Neuronal stem cell (in vitro differentiated cells): ENCODE measurements at regions not wholly inside any gene's neighbourhood (a gene's known extent, or its start where the extent isn't known, plus 50 kb on each side); places are given as distances from the start of the nearest gene placed in this dataset.

ENCODE experiments used
- DNase-seq: peaks from one replicate; pipeline ENCODE4 v3.0.0-alpha.2; 2013; ENCODE audit warnings: low spot score
- H2AFZ ChIP-seq: one replicate; pipeline ENCODE4 v1.6.1; 2013; ENCODE audit warnings: mild to moderate bottlenecking, low read length, inconsistent platforms
- H2AK5ac ChIP-seq: 2 replicates; pipeline ENCODE4 v1.6.1; 2013; ENCODE audit warnings: low read depth, mild to moderate bottlenecking, inconsistent platforms, low read length, moderate library complexity, mixed read lengths
- H2BK120ac ChIP-seq: 2 replicates; pipeline ENCODE4 v1.6.1; 2013; ENCODE audit warnings: low read depth, mild to moderate bottlenecking, inconsistent platforms, low read length, moderate library complexity, mixed read lengths
- H2BK12ac ChIP-seq: one replicate; pipeline ENCODE4 v1.6.1; 2013; ENCODE audit warnings: low read length, inconsistent platforms
- H2BK15ac ChIP-seq: 2 replicates; pipeline ENCODE4 v1.6.1; 2013; ENCODE audit warnings: mild to moderate bottlenecking, low read length, inconsistent platforms, mixed read lengths
- H2BK5ac ChIP-seq: one replicate; pipeline ENCODE4 v1.6.1; 2013; ENCODE audit warnings: inconsistent platforms, mild to moderate bottlenecking, low read length, moderate library complexity
- H3K14ac ChIP-seq: one replicate; pipeline ENCODE4 v1.6.1; 2013; ENCODE audit warnings: low read length, inconsistent platforms
- H3K18ac ChIP-seq: 2 replicates; pipeline ENCODE4 v1.6.1; 2013; ENCODE audit warnings: low read length, inconsistent platforms
- H3K23ac ChIP-seq: 2 replicates; pipeline ENCODE4 v1.6.1; 2013; ENCODE audit warnings: low read depth, mild to moderate bottlenecking, mixed read lengths, low read length, inconsistent platforms; ENCODE audit not compliant: poor library complexity
- H3K27ac ChIP-seq: replicated peaks from 3 replicates; pipeline ENCODE4 v1.5.1; 2013; ENCODE audit warnings: low read length, inconsistent platforms
- H3K27me3 ChIP-seq, 3 experiments: 2 replicates each; pipeline ENCODE4 v1.6.1; 2013; ENCODE audit warnings: low read length in 3 of 3, mild to moderate bottlenecking in 2 of 3, inconsistent platforms in 1 of 3, low read depth in 1 of 3, mixed read lengths in 1 of 3, moderate library complexity in 1 of 3; ENCODE audit not compliant: control insufficient read depth in 3 of 3, insufficient read depth in 3 of 3
- H3K36me3 ChIP-seq, 2 donors: replicated peaks in 1 of 2; 2 replicates each; pipeline ENCODE4 v1.6.1; 2013; ENCODE audit warnings: low read length in 2 of 2; ENCODE audit not compliant: control insufficient read depth in 2 of 2, insufficient read depth in 2 of 2
- H3K4ac ChIP-seq: 2 replicates; pipeline ENCODE4 v1.6.1; 2013; ENCODE audit warnings: inconsistent platforms, mild to moderate bottlenecking, low read length, moderate library complexity
- H3K4me1 ChIP-seq, 2 donors: 1 replicate in 1 of 2; 2 replicates in 1 of 2; pipeline ENCODE4 v1.6.1; 2013; ENCODE audit warnings: low read length in 2 of 2, low read depth in 1 of 2; ENCODE audit not compliant: control insufficient read depth in 2 of 2, insufficient read depth in 1 of 2
- H3K4me2 ChIP-seq: one replicate; pipeline ENCODE4 v1.6.1; 2013; ENCODE audit warnings: mild to moderate bottlenecking, low read length, inconsistent platforms; ENCODE audit not compliant: insufficient read depth, poor library complexity, severe bottlenecking
- H3K4me3 ChIP-seq, 2 donors: 2 replicates each; pipeline ENCODE4 v1.5.1; 2013; ENCODE audit warnings: low read length in 2 of 2, mild to moderate bottlenecking in 2 of 2, inconsistent platforms in 1 of 2, moderate library complexity in 1 of 2
- H3K79me1 ChIP-seq: one replicate; pipeline ENCODE4 v1.6.1; 2013; ENCODE audit warnings: low read depth, mild to moderate bottlenecking, inconsistent platforms, low read length, moderate library complexity
- H3K9ac ChIP-seq: one replicate; pipeline ENCODE4 v1.6.1; 2013; ENCODE audit warnings: mild to moderate bottlenecking, low read depth, low read length, inconsistent platforms; ENCODE audit not compliant: poor library complexity
- H3K9me3 ChIP-seq, 2 donors: replicated peaks in 1 of 2; 2 replicates each; pipeline versions ENCODE3 to v1.6.1; 2013; ENCODE audit warnings: low read length in 2 of 2, mild to moderate bottlenecking in 2 of 2, inconsistent platforms in 1 of 2, low read depth in 1 of 2, mixed read lengths in 1 of 2, moderate library complexity in 1 of 2; ENCODE audit not compliant: control insufficient read depth in 2 of 2, insufficient read depth in 1 of 2
- H4K8ac ChIP-seq: one replicate; pipeline ENCODE4 v1.6.1; 2013; ENCODE audit warnings: low read depth, mild to moderate bottlenecking, inconsistent platforms, low read length, moderate library complexity
- H4K91ac ChIP-seq: one replicate; pipeline ENCODE4 v1.6.1; 2013; ENCODE audit warnings: low read length, low read depth, mild to moderate bottlenecking, inconsistent platforms; ENCODE audit not compliant: poor library complexity
- WGBS, 2 donors: extraction: QIAGEN DNeasy Blood & Tissue Kit; methylation state at CpG; one replicate each; pipeline ENCODE4 v1.1.7; 2013; ENCODE audit warnings: missing lambda C conversion rate in 2 of 2, mixed read lengths in 1 of 2; ENCODE audit not compliant: insufficient read length in 2 of 2, insufficient replicate concordance in 1 of 2; ENCODE audit errors: extremely low coverage in 2 of 2; 5-methylcytosine and 5-hydroxymethylcytosine counted together

- Histone ChIP-seq H3K36me3 (peaks cover 0 to 2% of the 10 kb centered on the region in 2 donors), H2BK15ac (no peak overlapping the region), H3K27me3 (no peaks in the 10 kb centered on the region), H3K4me1 (peaks cover 1 to 4% of the 10 kb centered on the region in 2 donors), H3K9me3 (no peaks in the 10 kb centered on the region), H3K14ac (no peak overlapping the region), H3K27ac (no peak overlapping the region), H4K91ac (no peak overlapping the region), H3K18ac (no peak overlapping the region), H2AFZ (no peak overlapping the region), H2BK120ac (no peak overlapping the region), H3K4me2 (no peak overlapping the region), H3K23ac (no peak overlapping the region), H2BK12ac (no peak overlapping the region), H2AK5ac (no peak overlapping the region), H3K4me3 (no peak overlapping the region), H4K8ac (no peak overlapping the region), H3K79me1 (no peaks in the 10 kb centered on the region), H3K9ac (no peak overlapping the region), H2BK5ac (no peak overlapping the region), H3K4ac (no peak overlapping the region)
- WGBS, 2 donors: no CpG with 5 or more reads among the region's 6 CpGs
- DNase-seq: no peak
Observed at GRCh38 chr22:44646668-44647067, 55.3 kb upstream of the PRR5 start.

DNA sequence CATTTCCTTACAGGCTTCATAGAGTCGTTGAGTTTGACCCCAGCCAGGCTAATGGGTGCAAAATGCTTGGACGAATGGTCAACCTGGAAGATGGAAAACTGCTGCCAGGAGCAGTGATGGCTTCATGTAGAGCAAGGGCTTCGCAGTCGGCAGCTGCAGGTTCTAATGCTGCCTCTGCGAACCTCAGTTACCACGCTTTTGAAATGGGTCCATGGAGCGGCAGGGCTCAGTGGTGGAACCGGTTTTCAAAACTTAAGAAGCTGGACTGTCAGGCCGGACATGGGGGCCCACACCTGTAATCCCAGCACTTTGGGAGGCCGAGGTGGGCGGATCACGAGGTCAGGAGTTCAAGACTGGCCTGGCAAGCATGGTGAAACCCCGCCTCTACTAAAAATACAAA is 55.9 kb upstream of the PRR5 start:
- H2AK5ac ChIP-seq: no peak overlapping the region
- H3K4me3 ChIP-seq: no peak overlapping the region
- H3K36me3 ChIP-seq: peaks cover 0 to 2% of the 10 kb centered on the region in 2 donors
- peaks cover 1 to 4% of the 10 kb centered on the region in 2 donors for H3K4me1 ChIP-seq
- H3K4me2 ChIP-seq: no peak overlapping the region
- H3K18ac ChIP-seq: no peak overlapping the region
- no peak overlapping the region for H3K9ac ChIP-seq
- no peaks in the 10 kb centered on the region for H3K79me1 ChIP-seq
- H3K14ac ChIP-seq: no peak overlapping the region
- H2BK12ac ChIP-seq: no peak overlapping the region
- no peak overlapping the region for H4K8ac ChIP-seq
- no peak overlapping the region for H2AFZ ChIP-seq
- no CpG with 5 or more reads among the region's 13 CpGs for WGBS, 2 donors
- H2BK15ac ChIP-seq: no peak overlapping the region
- H3K27ac ChIP-seq: no peak overlapping the region
- H3K9me3 ChIP-seq: no peaks in the 10 kb centered on the region
- H3K23ac ChIP-seq: no peak overlapping the region
- no peaks in the 10 kb centered on the region for H3K27me3 ChIP-seq
- no peak for DNase-seq
- H2BK120ac ChIP-seq: no peak overlapping the region
- no peak overlapping the region for H4K91ac ChIP-seq
- no peak overlapping the region for H3K4ac ChIP-seq
- no peak overlapping the region for H2BK5ac ChIP-seq

GRCh38 chr22:44645531-44645930 is 56.5 kb upstream of the PRR5 start:
- no peak overlapping the region for H3K4ac ChIP-seq
- no peak overlapping the region for H2AFZ ChIP-seq
- no peak for DNase-seq
- peak overlapping the region; percentile 37 for H2BK120ac ChIP-seq
- no peak overlapping the region for H2AK5ac ChIP-seq
- no peak overlapping the region for H4K91ac ChIP-seq
- peak overlapping the region; percentile 46 for H3K18ac ChIP-seq
- WGBS, 2 donors: no CpG with 5 or more reads among the region's 11 CpGs
- no peaks in the 10 kb centered on the region for H3K27me3 ChIP-seq
- H3K27ac ChIP-seq: no peak overlapping the region
- no peak overlapping the region for H4K8ac ChIP-seq
- H3K4me2 ChIP-seq: no peak overlapping the region
- no peak overlapping the region for H3K23ac ChIP-seq
- no peak overlapping the region for H2BK15ac ChIP-seq
- no peak overlapping the region for H2BK5ac ChIP-seq
- no peak overlapping the region for H3K14ac ChIP-seq
- peaks cover 3 to 4% of the 10 kb centered on the region in 2 donors for H3K4me1 ChIP-seq
- H3K9me3 ChIP-seq: no peaks in the 10 kb centered on the region
- no peak overlapping the region for H3K4me3 ChIP-seq
- H3K79me1 ChIP-seq: no peaks in the 10 kb centered on the region
- peaks cover 0 to 2% of the 10 kb centered on the region in 2 donors for H3K36me3 ChIP-seq
- H2BK12ac ChIP-seq: no peak overlapping the region
- no peak overlapping the region for H3K9ac ChIP-seq

- H3K4me1 ChIP-seq: peaks cover 3 to 4% of the 10 kb centered on the region in 2 donors
- H3K14ac ChIP-seq: no peak overlapping the region
- no peak overlapping the region for H2BK15ac ChIP-seq
- H3K4ac ChIP-seq: no peak overlapping the region
- H2BK5ac ChIP-seq: no peak overlapping the region
- H3K23ac ChIP-seq: no peak overlapping the region
- no peak overlapping the region for H4K91ac ChIP-seq
- no peak for DNase-seq
- no peaks in the 10 kb centered on the region for H3K79me1 ChIP-seq
- no peak overlapping the region for H3K9ac ChIP-seq
- no peak overlapping the region for H3K18ac ChIP-seq
- no CpG with 5 or more reads among the region's 4 CpGs for WGBS, 2 donors
- no peak overlapping the region for H3K27ac ChIP-seq
- H2AFZ ChIP-seq: no peak overlapping the region
- H4K8ac ChIP-seq: no peak overlapping the region
- H3K36me3 ChIP-seq: peaks cover 0 to 2% of the 10 kb centered on the region in 2 donors
- H3K4me2 ChIP-seq: no peak overlapping the region
- H3K9me3 ChIP-seq: no peaks in the 10 kb centered on the region
- no peak overlapping the region for H2BK12ac ChIP-seq
- no peaks in the 10 kb centered on the region for H3K27me3 ChIP-seq
- H2AK5ac ChIP-seq: no peak overlapping the region
- H2BK120ac ChIP-seq: no peak overlapping the region
- H3K4me3 ChIP-seq: no peak overlapping the region
Observed at GRCh38 chr22:44645083-44645482, 56.9 kb upstream of the PRR5 start.
